Fibroblast of lung (primary cell): ENCODE measurements at regions not wholly inside any gene's neighbourhood (a gene's known extent, or its start where the extent isn't known, plus 50 kb on each side); places are given as distances from the start of the nearest gene placed in this dataset.
A peak's percentile ranks its signal among the peaks of the same experiment; 100 is the strongest.

Experiments
- DNase-seq, 2 donors: peaks; one replicate each; pipeline versions ENCODE4 v3.0.0 to v3.0.0-alpha.2; 2010; ENCODE audit warnings: low read depth in 2 of 2
- H2AFZ ChIP-seq: 2 replicates; pipeline ENCODE4 v1.5.1; 2012; ENCODE audit warnings: low read length, control low read depth, inconsistent platforms
- H3K27ac ChIP-seq: 2 replicates; pipeline ENCODE4 v1.5.1; 2011; ENCODE audit warnings: low read length, control low read depth; ENCODE audit not compliant: insufficient read depth
- H3K27me3 ChIP-seq: 2 replicates; pipeline ENCODE4 v1.5.1; 2011; ENCODE audit warnings: mild to moderate bottlenecking, low read length; ENCODE audit not compliant: control insufficient read depth, insufficient read depth
- H3K36me3 ChIP-seq: 2 replicates; pipeline ENCODE4 v1.5.1; 2011; ENCODE audit warnings: low read length; ENCODE audit not compliant: control insufficient read depth, insufficient read depth
- H3K4me1 ChIP-seq: 2 replicates; pipeline ENCODE4 v1.5.1; 2011; ENCODE audit warnings: low read length; ENCODE audit not compliant: control insufficient read depth, insufficient read depth; ENCODE audit errors: extremely low read depth
- H3K4me2 ChIP-seq: 2 replicates; pipeline ENCODE4 v1.5.1; 2011; ENCODE audit warnings: low read length, control low read depth; ENCODE audit not compliant: insufficient read depth; ENCODE audit errors: extremely low read depth
- H3K4me3 ChIP-seq, 4 experiments: fragments of 200-600 bp in 1 of 4; sonication (generic) in 1 of 4; replicated peaks in 1 of 4; 2 replicates each; pipeline ENCODE4 v1.5.1; 2011 to 2016; ENCODE audit warnings: low read length in 4 of 4, low read depth in 3 of 4, mild to moderate bottlenecking in 3 of 4, control low read depth in 2 of 4, inconsistent platforms in 1 of 4, mixed read lengths in 1 of 4; ENCODE audit not compliant: insufficient read depth in 1 of 4; ENCODE audit errors: control extremely low read depth in 1 of 4
- H3K79me2 ChIP-seq: 2 replicates; pipeline ENCODE4 v1.5.1; 2012; ENCODE audit warnings: mild to moderate bottlenecking, low read length, inconsistent platforms; ENCODE audit not compliant: control insufficient read depth, insufficient read depth
- H3K9ac ChIP-seq: 2 replicates; pipeline ENCODE4 v1.5.1; 2011; ENCODE audit warnings: mild to moderate bottlenecking, low read length, control low read depth; ENCODE audit not compliant: insufficient read depth
- H3K9me3 ChIP-seq: 2 replicates; pipeline ENCODE4 v1.5.1; 2012; ENCODE audit warnings: low read depth, low read length; ENCODE audit not compliant: control insufficient read depth, insufficient read depth
- H4K20me1 ChIP-seq: 2 replicates; pipeline ENCODE4 v1.5.1; 2011; ENCODE audit warnings: low read length; ENCODE audit not compliant: control insufficient read depth, insufficient read depth; ENCODE audit errors: extremely low read depth
- CTCF ChIP-seq, 2 donors: IDR thresholded peaks in 1 of 2; conservative IDR thresholded peaks in 1 of 2; 1 replicate in 1 of 2; 2 replicates in 1 of 2; pipeline ENCODE4 v1.5.1; 2011 to 2012; ENCODE audit warnings: low read length in 2 of 2, control low read depth in 1 of 2, inconsistent platforms in 1 of 2, low read depth in 1 of 2, mild to moderate bottlenecking in 1 of 2
- EZH2 ChIP-seq: IDR thresholded peaks from 2 replicates; pipeline ENCODE4 v1.5.1; 2012; ENCODE audit warnings: low read length, control low read depth, mild to moderate bottlenecking; ENCODE audit errors: missing control alignments

GRCh38 chr13:30526612-30527495 lies 61.1 kb upstream of the HMGB1 start:
- no peak overlapping the region for H3K4me3 ChIP-seq
- H4K20me1 ChIP-seq: no peaks in the 10 kb centered on the region
- no peaks in the 10 kb centered on the region for H3K9me3 ChIP-seq
- no peak overlapping the region for H3K27ac ChIP-seq
- no peaks in the 10 kb centered on the region for H3K4me1 ChIP-seq
- H3K9ac ChIP-seq: no peak overlapping the region
- no peaks in the 10 kb centered on the region for H3K27me3 ChIP-seq
- peak overlapping the region; percentile 27 for H2AFZ ChIP-seq
- no peak for TF ChIP-seq CTCF (conservative IDR thresholded peaks at IDR 0.05 in 1 of 2, IDR thresholded peaks at IDR 0.05 in 1 of 2; ENCODE audit: low read depth in 1 of 2, low read length in 2 of 2)
- no peak for TF ChIP-seq EZH2
- H3K79me2 ChIP-seq: no peaks in the 10 kb centered on the region
- peak; percentile 7 to 16 for DNase-seq
- H3K4me2 ChIP-seq: no peak overlapping the region
- H3K36me3 ChIP-seq: no peaks in the 10 kb centered on the region

- Histone ChIP-seq H3K9ac (no peak overlapping the region), H3K36me3 (no peaks in the 10 kb centered on the region), H3K27me3 (no peaks in the 10 kb centered on the region), H2AFZ (no peak overlapping the region), H3K4me3 (no peak overlapping the region), H4K20me1 (no peaks in the 10 kb centered on the region), H3K4me2 (no peak overlapping the region), H3K79me2 (no peaks in the 10 kb centered on the region), H3K27ac (no peak overlapping the region), H3K4me1 (no peaks in the 10 kb centered on the region), H3K9me3 (no peaks in the 10 kb centered on the region)
- no peak for TF ChIP-seq EZH2
- no peak for TF ChIP-seq CTCF (conservative IDR thresholded peaks at IDR 0.05 in 1 of 2, IDR thresholded peaks at IDR 0.05 in 1 of 2; ENCODE audit: low read depth in 1 of 2, low read length in 2 of 2)
- peak; percentile 6 to 34 for DNase-seq
Observed at GRCh38 chr13:30529085-30529834, 63.5 kb upstream of the HMGB1 start.

- TF ChIP-seq CTCF (conservative IDR thresholded peaks at IDR 0.05 in 1 of 2, IDR thresholded peaks at IDR 0.05 in 1 of 2; ENCODE audit: low read depth in 1 of 2, low read length in 2 of 2) (no peak), EZH2 (no peak)
- Histone ChIP-seq H3K9ac (no peak overlapping the region), H3K4me3 (no peak overlapping the region), H3K79me2 (no peaks in the 10 kb centered on the region), H2AFZ (no peak overlapping the region), H4K20me1 (no peaks in the 10 kb centered on the region), H3K36me3 (no peaks in the 10 kb centered on the region), H3K4me2 (no peak overlapping the region), H3K27ac (no peak overlapping the region), H3K27me3 (no peaks in the 10 kb centered on the region), H3K4me1 (no peaks in the 10 kb centered on the region), H3K9me3 (no peaks in the 10 kb centered on the region)
- peak in 1 of 2 donors; percentile 12 for DNase-seq
Observed at GRCh38 chr13:30535046-30535445, 69.3 kb upstream of the HMGB1 start.
